ENCODE measurements at regions not wholly inside any gene's neighbourhood (a gene's known extent, or its start where the extent isn't known, plus 50 kb on each side); places are given as distances from the start of the nearest gene placed in this dataset.
A peak's percentile ranks its signal among the peaks of the same experiment; 100 is the strongest.

DNA sequence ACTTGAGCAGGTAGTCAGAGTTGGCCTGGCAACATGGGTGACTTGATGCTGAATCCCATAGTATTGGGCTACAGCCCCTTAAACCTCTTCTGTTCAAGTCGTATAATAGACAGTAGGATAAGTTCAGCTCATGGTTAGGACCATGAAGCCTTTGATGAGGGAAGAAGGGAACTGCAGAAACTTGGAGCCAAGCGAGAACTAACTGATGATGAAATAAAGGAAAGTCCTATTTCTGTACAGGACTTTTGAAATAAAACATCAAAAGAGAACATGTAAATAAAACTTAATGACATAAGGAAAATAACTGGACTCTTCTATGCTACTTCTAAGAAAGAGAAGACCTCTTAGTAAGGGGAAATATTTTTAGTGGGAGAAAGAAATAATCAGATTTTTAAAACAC is 51.2 kb upstream of the UGP2 start:
- DNase-seq: peak; percentile 22
- no peaks in the 10 kb centered on the region for H4K20me1 ChIP-seq (ENCODE audit: insufficient read depth)
- no peak for TF ChIP-seq EZH2 (IDR thresholded peaks at IDR 0.05; ENCODE audit: insufficient read depth, poor library complexity, severe bottlenecking)
- no peak for TF ChIP-seq EZH2phosphoT487 (IDR thresholded peaks at IDR 0.05; ENCODE audit: insufficient read depth, low read depth)
- H3K9me2 ChIP-seq (ENCODE audit: insufficient read depth): no peaks in the 10 kb centered on the region
- peak overlapping the region; percentile 66 for H3K27ac ChIP-seq
- 18 to 27% methylated on average over 2 of the region's 2 CpGs for WGBS, 2 experiments (ENCODE audit: low coverage in 1 of 2, low lambda C conversion rate in 2 of 2, missing lambda C conversion rate in 2 of 2)
- peaks cover 49% of the 10 kb centered on the region for H3K4me1 ChIP-seq (ENCODE audit: insufficient read depth)
- no peak overlapping the region for H2AFZ ChIP-seq
- H3K9ac ChIP-seq: peak overlapping the region; percentile 39
- no peaks in the 10 kb centered on the region for H3K27me3 ChIP-seq (replicated peaks; ENCODE audit: insufficient read depth)
- in situ Hi-C loops (cut with MboI): no loop called here
- H3K36me3 ChIP-seq (ENCODE audit: low read depth): no peaks in the 10 kb centered on the region
- peaks cover 52% of the 10 kb centered on the region for H3F3A ChIP-seq (ENCODE audit: insufficient read depth)
- no peaks in the 10 kb centered on the region for H3K79me2 ChIP-seq (ENCODE audit: insufficient read depth)
- peak overlapping the region; percentile 83 for H3K4me2 ChIP-seq (ENCODE audit: unreplicated experiment)
- H3K4me3 ChIP-seq: peak overlapping the region; percentile 54
- H3K9me3 ChIP-seq (ENCODE audit: low read depth): no peaks in the 10 kb centered on the region

DNA sequence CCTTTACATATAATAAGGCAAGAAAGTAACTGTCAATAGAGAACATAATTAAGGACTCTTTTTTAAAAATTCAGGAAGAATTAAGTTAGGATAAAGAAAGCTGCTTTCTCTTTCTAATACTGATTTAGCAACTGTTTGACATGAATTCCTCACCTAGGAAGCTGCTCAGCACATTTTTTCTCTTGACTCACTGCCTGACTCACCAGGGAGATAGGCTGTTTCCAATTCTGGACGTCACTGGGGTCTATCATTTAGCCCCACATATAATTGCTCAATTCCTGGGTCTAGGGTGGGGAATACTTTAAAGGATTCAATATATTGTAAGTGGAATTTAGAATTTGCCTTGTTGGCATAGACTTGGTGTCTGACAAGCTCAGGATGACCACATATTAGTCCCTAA is 50.8 kb upstream of the UGP2 start:
- no peaks in the 10 kb centered on the region for H3K79me2 ChIP-seq (ENCODE audit: insufficient read depth)
- H3K9me3 ChIP-seq (ENCODE audit: low read depth): no peaks in the 10 kb centered on the region
- peaks cover 49% of the 10 kb centered on the region for H3K4me1 ChIP-seq (ENCODE audit: insufficient read depth)
- H2AFZ ChIP-seq: peak overlapping the region; percentile 9; the same call in 1 of the 2 replicates
- 0 to 3% methylated on average over 1 of the region's 1 CpG for WGBS, 2 experiments (ENCODE audit: low coverage in 1 of 2, low lambda C conversion rate in 2 of 2, missing lambda C conversion rate in 2 of 2)
- no peaks in the 10 kb centered on the region for H3K36me3 ChIP-seq (ENCODE audit: low read depth)
- H4K20me1 ChIP-seq (ENCODE audit: insufficient read depth): no peaks in the 10 kb centered on the region
- H3K4me2 ChIP-seq (ENCODE audit: unreplicated experiment): peak overlapping the region; percentile 83
- peak overlapping the region; percentile 39 for H3K9ac ChIP-seq
- H3K27ac ChIP-seq: peak overlapping the region; percentile 66
- in situ Hi-C loops (cut with MboI): no loop called here
- H3K9me2 ChIP-seq (ENCODE audit: insufficient read depth): no peaks in the 10 kb centered on the region
- no peaks in the 10 kb centered on the region for H3K27me3 ChIP-seq (replicated peaks; ENCODE audit: insufficient read depth)
- peak overlapping the region; percentile 54 for H3K4me3 ChIP-seq
- TF ChIP-seq EZH2 (IDR thresholded peaks at IDR 0.05; ENCODE audit: insufficient read depth, poor library complexity, severe bottlenecking) (no peak), EZH2phosphoT487 (IDR thresholded peaks at IDR 0.05; ENCODE audit: insufficient read depth, low read depth) (no peak)
- peaks cover 52% of the 10 kb centered on the region for H3F3A ChIP-seq (ENCODE audit: insufficient read depth)
- peak; percentile 91 for DNase-seq

DNA sequence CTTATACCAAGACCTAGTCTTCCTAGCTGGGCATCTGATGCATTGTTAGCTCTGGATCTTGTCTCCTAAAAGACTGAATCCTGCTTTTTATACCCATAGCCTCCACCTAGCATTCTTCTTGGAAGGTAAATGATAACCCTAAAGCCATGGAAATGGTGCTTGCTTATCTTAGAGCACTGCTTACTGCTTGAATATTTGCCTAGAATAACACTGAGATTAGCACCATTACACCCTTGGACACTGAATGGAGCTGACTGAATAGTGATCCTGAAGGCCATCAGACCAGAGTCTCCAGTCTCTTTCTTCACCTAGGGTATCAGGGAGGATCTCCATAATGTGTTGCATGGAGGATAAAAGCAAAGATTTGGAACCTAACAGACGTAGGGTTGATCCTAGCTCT is 50.3 kb upstream of the UGP2 start:
- Histone ChIP-seq H3K27ac (peak overlapping the region; percentile 66), H3K9ac (no peak overlapping the region)
- TF ChIP-seq EZH2 (IDR thresholded peaks at IDR 0.05; ENCODE audit: insufficient read depth, poor library complexity, severe bottlenecking) (no peak), EZH2phosphoT487 (IDR thresholded peaks at IDR 0.05; ENCODE audit: insufficient read depth, low read depth) (no peak)

More for the DNA sequence above, 50.3 kb upstream of the UGP2 start:
- Histone ChIP-seq H3K4me2 (ENCODE audit: unreplicated experiment) (peak overlapping the region; percentile 83), H4K20me1 (ENCODE audit: insufficient read depth) (no peaks in the 10 kb centered on the region), H2AFZ (peak overlapping the region; percentile 9; the same call in 1 of the 2 replicates), H3K36me3 (ENCODE audit: low read depth) (no peaks in the 10 kb centered on the region), H3K9me2 (ENCODE audit: insufficient read depth) (no peaks in the 10 kb centered on the region), H3K27me3 (replicated peaks; ENCODE audit: insufficient read depth) (no peaks in the 10 kb centered on the region), H3K4me3 (peak overlapping the region; percentile 54; the same call in 1 of the 2 replicates), H3F3A (ENCODE audit: insufficient read depth) (peaks cover 52% of the 10 kb centered on the region), H3K4me1 (ENCODE audit: insufficient read depth) (peaks cover 49% of the 10 kb centered on the region), H3K9me3 (ENCODE audit: low read depth) (no peaks in the 10 kb centered on the region), H3K79me2 (ENCODE audit: insufficient read depth) (no peaks in the 10 kb centered on the region)
- 59 to 67% methylated on average over 1 of the region's 1 CpG for WGBS, 2 experiments (ENCODE audit: low coverage in 1 of 2, low lambda C conversion rate in 2 of 2, missing lambda C conversion rate in 2 of 2)
- in situ Hi-C loops (cut with MboI): no loop called here
- DNase-seq: no peak

Data from GM23248 (cell line).